ENCODE measurements at regions not wholly inside any gene's neighbourhood (a gene's known extent, or its start where the extent isn't known, plus 50 kb on each side); places are given as distances from the start of the nearest gene placed in this dataset.

DNA sequence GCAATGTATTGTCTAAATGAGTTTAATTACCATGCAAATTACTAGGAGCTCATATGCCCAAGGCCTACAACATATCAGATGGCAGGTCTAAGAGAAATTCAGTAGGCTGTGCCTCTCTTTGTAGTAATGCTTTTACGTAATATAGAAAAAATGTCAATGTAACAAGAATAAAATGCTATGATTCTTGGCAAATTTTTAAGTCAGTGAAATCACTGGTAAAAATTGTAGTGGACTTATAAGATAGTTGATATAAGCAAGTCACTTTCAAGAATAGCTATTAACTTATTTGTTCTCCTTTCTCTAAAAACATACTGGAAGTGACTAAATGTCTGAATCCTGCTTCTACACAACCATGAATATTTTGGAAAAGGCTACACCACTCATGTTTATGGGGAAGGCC lies 707.8 kb downstream of the TUSC7 start:
- no peak for DNase-seq

DNA sequence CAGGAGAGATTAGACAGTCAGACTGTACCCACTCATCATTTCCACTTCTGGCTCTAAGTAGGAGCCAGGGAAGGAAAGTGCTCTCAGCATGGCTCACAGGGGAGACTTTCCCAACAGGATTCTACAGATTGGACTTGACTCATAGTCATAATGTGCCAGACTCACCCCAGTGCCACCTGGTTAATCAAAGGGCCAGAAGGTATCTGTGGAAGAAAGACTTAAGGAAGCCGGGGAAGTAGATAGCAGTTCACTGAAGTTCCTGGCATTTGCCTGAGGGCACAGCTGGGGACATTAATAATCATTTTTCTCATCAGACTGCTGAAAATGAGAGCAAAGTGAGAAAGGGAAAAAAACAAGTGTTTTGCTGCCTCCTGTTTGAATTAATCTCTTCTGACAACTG lies 717.5 kb downstream of the TUSC7 start:
- no peak for DNase-seq

DNA sequence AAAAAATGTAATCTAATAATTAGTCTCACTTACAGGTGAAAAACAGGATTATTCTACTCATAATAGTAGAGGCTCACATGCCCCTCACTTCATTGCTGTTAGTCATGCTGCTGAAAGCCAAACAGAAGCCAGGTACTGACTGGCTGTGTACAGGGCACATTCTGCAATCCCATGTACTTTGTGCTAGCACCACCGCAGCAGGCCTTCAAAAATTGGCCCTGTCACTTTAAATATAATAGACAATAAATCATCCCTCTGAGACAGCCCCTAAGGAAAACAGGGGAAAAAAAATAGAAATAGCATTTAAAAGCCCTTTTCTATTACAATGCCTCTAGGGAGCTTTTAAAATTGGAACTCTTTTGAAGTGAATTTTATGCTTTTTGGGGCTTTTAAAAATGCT lies 723.8 kb downstream of the TUSC7 start:
- no peak for DNase-seq

DNA sequence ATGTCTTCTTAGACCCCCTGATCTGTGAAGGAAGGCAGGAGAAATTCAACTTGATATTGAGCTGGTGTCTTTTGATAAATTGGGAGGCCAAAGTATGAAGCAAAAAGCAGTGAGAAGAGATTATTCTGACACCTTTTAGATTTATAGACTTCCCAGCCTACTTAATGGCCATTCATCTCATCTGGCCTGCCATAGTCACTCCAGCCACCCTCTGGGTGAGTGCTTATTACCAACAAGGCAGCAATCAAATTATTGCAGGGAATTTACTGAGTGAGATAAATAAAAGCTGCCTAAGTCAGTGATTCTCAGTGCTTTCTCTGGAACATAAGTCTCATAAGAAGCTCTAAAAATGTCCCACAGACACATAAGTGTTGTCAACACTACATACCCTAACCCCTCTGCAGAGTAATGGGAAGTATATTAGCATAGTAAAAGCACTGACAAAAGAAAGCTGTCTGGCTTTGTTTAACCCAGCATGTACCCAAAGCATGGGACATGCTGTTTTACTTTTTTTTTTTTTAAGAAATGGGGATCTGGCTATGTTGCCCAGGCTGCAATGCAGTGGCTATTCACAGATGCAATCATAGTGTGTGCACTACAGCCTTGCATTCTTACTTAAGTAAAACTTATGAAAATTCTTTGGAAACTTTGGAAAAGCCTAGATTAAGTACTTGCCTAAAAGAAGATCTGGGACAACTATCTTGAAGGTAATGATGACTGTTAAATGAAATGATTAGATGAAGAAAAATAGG lies 725.3 kb downstream of the TUSC7 start:
- no peak for DNase-seq

DNA sequence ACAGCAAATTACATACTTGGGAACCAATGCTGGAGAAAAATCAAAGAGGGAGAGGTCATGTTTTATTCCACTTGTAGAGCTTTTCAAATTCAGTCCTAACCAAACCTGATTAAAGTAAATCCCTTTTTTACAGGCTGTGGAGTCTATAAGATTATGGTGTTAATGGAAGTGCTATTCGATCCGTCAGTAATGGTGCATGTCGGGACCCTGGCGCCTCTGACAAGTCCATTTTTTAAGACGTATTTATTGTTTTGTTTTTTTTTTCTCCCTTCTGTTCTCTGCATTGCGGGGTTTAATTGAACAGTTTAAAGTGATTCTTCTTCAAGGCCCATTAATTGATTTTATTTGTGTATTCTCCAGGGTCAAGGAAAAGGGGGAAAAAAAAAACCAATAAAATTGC lies 725.9 kb downstream of the TUSC7 start:
- DNase-seq, result no peak

DNA sequence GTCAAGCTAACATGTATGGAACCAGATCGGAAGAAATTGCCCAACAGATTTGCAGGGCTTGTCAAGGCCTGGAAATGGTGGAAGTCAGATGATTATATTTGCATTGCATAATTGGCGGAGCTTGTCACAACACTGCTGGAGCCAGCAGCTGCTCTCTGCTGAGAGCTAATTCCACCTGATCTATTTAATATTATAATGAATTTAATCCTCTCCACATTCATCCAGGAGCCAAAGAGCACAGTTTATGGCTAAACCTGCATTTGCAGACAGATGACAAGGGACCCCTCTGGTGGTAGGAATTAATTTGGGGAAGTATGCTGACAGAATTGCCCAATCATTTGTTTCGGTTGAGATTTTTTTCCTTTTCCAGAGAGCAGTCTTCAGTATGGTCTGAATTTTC lies 730.2 kb downstream of the TUSC7 start:
- DNase-seq, result no peak

DNA sequence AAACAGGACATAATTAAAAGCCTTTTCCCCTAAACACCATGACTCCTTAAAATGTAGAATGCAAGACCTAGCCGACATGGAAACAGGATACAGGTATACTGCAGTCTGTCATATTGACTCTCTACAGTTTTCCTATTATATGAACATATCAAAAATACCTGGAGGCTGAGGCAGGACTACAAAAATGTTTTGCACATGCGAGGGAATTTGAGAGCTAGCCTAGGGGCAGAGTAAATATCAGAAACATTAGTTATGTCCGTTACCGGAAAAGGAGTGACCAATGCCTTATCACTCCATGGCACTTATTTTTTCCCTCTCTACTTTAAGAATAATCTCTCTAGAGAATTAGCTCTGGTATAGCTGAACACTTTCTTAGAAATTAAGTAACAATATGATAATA lies 732.3 kb downstream of the TUSC7 start:
- no peak for DNase-seq

DNA sequence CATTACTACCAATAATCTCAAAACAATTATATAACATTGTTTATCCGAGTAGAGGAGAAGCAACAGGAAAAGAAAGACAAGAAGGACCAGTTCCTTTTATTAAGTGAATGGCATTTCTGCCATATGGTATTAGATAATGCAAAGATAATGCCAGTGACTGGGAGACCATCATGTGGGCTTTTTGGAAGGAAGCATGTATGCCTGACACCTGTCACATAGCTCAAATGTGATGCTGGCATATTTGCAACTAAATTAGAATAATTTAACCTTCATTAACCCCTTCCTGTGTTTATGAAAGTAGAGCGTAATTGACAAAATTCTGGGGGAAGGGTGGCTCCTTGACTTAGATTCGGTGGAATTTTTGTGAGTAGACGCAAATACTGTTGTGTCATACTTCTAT lies 733.0 kb downstream of the TUSC7 start:
- no peak for DNase-seq

DNA sequence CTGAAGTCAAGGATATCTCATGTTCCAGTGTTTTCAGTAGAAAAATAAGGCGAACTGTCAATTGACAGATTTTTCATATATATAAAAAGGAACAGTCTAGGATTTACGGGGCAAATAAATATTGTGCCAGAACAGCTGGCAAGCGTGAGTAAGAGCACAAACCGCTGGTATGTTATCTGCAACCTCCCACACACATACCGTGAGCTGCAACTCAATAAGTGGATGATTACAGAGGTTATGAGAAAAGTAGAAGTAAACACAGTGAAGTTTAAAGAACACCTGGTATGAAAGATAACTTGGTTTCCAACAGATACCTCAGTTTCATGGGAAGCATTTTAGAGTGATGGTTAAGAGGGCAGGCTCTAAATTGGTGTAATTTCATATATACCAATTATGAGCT lies 733.4 kb downstream of the TUSC7 start:
- DNase-seq, result no peak

DNA sequence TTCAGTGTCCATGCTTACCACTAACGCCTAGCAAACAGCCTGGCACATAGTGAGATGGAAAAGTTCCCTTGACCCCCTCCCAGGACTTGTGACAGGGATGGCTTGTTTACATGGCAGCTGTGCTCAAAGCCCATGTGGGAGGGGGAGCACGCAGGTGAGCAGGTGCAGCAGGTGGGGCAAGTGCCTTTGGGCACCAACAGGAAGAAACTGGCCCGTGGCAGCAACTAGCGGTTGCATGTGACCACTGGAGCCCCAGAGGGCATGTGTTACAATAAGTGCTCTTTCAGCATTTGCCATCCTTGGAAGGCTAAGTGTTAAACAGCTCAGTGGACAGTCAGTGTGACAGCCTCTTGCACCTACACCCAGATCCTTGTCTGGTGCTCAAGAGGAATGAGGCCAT lies 734.6 kb downstream of the TUSC7 start:
- no peak for DNase-seq

DNA sequence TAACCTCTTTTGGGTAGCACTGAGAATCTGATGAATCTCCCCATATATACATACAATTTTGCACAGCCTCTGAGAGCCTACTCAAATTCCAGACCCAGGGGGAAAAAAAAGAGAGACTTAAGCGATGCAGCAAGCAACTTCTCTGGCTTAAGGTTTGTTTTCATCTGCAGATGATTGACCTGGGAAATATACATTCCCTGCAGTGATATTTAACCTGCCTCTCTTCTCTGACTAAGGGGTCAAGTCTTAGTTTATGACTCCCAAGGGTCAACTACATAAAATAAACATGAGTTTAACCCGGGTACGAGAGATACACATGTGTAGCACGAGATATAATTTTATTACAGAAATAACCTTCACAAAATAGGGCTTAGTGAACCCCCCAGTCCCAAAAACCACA lies 737.8 kb downstream of the TUSC7 start:
- DNase-seq, result no peak

DNA sequence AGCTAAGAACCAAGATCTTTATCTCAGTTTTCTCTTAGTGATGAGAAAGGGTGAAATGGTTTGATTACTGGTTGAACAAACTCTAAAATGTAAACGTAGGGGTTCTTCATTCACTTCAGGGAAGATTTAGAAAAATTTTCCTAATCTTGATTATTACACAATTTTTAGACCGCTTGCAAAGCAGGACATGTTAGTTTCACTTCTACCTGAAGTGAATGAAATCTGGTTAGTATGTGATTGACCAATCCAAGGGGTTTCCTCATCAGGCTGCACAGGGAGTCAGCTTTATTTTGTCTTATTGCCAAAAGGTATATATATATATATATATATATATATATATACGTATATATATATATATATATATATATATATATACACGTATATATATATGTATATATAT lies 740.4 kb downstream of the TUSC7 start:
- DNase-seq, result no peak

DNA sequence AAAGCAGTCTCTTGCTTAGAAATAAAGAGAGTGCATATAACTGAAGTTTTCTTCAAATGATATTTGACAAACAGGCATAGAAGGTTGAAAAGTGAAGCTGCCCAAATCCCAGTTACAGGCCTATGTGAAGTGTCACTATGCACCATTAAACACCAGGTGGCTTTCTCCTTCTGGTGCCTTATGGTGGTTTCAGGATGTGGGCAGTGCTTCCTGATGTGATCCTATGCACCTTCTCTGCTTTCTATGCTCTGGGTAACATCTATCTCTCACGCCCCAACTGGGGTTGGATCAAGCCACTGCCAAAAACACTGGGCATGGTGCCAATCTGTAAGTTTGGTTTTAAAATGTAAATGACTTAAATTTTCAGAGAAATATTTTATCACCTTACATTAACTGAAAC lies 744.7 kb downstream of the TUSC7 start:
- no peak for DNase-seq

DNA sequence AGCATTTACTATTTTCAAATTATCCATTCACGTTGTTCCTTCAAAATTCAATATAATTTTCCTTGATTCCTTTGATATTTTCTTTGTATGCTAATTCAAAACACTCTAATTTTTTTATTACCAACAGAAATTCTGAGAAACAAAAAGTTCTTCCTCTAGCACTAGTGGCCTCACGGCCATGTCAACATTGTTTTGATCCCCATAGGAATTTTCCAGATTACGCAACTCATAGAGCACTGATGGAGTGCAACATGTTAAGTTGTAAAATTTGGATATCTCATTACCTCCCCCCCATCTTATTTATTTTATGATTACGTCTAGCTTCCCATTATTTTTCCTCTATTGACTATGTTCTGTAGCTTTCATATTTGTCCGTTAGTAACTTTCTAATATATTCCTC lies 745.3 kb downstream of the TUSC7 start:
- no peak for DNase-seq

DNA sequence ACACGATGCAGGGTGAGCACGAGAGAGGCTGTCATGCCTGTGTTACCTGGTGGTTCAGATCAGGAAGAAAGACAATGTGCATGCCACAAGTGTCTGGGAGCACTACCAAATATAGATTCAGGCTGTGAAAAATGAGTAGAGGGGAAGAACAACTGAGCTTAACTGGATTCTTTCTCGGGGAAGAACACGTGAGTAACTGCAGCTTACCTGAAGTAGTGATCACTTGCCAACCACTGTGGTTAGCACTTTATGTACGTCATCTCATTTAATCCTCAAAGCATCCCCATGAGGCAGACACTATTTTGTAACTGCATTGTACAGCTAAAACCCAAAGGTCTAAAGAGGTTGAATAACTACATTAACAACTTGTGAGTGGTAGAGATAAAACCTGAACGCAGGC lies 746.2 kb downstream of the TUSC7 start:
- DNase-seq, result no peak

DNA sequence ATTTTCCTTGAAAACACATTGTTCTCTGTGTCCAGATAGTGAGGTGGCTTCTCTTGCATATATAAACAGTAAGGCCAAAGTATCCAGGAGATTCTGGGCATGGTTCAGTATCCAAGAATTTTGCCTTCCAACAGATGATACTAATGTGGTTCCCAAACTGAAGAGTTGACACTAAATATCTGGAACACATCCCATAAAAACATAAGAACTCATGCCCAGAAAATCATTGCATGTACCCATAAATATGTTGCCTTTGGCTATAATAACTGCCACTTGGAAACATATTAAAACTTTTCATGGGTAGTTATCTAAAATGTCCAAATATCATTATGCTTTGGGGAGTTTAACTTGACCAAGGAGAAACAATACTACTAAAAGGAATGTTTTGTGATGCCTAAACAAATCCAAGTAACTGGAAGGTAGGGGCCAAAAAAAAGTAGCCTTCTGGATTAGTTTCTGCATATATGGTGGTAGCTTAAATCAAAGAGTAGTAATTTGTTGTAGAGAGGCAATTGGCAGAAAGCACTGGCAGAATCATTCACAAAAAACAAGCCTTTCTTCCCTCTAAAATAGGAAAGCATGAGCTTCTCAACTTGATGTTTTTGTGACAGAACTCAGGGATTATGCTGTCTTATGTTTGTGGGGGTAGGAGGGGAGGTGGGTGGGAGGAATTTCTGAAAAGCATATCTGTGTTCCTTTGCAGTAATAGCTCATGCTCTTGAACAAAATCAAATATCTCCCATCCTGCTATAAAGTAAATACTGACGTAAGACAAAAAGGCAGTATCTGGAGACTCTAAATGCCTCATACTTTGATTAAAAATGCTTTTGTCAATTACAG lies 753.9 kb downstream of the TUSC7 start:
- no peak for DNase-seq

DNA sequence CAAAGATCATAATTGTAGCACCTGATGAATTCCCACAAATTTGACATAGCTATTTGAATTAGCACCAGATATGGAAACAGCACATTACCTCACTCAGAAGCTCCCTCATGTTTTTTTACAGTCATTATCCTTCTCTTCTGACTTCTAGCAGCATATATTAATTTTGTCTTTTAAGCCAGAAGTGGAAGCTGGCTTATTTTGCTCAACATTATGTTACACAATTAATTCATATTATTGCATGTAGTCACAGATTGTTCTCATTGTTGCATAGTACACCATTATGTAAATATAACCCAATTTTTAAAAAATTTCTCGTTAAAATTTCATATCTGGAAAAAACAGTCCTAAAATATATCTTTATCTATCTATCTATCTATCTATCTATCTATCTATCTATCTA lies 762.3 kb downstream of the TUSC7 start:
- DNase-seq, result no peak

DNA sequence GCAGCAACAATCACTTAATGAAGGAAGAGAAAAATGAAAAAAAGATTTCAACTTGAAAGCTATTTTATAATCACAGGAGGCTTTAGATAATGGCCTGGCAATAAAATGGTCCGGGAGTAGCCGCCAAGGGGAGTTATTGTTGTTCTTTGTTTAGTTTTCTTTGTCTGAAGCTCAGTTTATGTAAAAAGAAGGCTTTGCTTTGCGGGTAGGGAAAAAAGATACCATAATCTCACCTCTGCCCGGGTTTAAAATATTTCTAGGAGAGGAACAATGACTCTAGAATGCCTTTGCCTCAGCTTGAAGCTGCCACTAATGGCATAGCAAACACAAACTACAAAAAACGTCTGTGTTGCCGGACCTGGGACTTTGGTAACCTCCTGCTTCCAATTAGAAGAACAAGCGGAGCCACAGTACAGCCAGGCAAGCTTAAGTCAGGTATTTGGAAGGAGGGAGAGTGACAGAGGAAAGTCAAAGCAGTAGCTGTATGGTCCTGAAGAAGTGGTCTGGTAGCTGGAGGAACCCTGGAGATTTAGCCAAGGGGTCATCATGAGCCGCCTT lies 764.5 kb downstream of the TUSC7 start:
- no peak for DNase-seq

DNA sequence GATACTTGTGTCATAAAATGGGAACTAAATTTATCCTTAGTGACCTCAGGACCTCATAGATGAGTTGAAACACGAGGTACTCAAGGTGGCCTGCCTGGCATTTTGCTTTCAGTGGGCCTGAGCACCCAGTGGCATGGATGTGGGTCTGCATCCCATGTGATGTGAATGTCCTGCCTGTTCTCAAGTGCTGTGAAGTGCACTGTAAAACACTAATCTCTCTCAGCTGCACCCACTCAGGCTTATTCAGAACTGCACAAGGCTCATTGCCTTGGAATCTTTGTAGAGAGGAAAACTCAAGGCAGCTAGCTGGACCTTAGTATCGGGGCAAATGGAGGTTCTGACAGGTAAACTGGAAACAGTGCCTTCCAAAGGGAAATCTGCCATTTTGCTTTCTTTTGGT lies 767.0 kb downstream of the TUSC7 start:
- DNase-seq, result no peak

DNA sequence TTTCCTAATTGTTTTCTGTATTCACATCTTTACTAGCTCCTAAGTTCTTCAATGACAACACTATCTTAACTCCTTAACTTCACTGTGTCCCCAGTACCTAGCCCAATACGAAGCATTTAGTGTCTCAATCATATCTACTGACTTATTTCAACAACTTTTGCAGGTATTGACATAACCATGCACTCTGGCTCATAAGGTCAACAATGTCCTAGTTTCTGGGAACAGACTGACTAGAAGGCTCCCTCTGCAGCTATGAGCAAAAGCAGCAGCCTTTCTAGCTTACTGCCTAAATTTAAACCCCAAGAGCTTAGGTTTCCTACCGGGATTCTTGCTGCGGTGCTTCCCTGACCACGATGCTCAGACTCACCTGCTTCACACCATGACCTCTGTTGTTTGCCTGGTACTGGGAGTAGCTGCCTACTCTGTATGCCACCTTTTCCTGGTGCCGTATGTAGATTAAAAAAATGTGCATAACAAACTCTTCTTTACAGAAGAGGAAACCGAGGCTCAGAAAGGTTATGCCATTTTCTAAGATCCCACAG lies 767.7 kb downstream of the TUSC7 start:
- DNase-seq, result no peak

DNA sequence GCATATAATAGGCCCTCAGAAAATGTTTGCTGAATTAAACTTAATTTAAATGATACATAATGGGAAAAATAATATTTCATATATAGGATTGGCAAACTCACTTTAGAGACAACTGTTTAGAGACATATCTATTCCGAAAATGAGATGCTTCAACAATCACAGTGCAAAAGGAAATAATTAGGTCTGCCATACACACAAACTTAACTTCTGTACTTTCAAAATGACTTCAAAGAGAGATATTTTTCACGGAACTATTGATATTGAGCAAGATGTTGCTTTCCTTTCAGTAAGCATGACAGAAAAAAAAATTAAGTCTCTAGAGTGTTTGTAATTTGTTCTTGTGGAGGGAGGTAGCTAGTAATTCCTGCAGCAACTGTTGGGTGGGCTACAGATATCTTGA lies 769.5 kb downstream of the TUSC7 start:
- DNase-seq, result no peak

DNA sequence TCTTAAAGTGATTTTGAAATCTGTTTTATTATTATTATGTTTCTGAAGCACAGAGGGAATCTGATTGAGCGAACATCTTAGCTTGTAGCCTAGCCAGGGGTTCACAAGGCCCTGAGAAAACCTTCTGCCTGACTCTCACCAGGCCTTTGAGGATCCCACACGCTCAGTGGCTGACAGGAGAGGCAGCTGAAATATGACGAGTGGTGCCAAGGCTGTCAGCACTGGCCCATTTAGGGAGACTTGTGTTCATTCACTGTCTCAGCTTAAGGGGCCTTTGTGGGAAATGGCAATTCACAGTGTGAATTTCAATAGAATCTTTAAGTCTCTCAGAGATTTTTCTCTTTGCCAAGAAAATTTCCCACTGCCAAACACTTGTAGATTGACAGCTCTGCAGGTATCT lies 770.9 kb downstream of the TUSC7 start:
- no peak for DNase-seq

DNA sequence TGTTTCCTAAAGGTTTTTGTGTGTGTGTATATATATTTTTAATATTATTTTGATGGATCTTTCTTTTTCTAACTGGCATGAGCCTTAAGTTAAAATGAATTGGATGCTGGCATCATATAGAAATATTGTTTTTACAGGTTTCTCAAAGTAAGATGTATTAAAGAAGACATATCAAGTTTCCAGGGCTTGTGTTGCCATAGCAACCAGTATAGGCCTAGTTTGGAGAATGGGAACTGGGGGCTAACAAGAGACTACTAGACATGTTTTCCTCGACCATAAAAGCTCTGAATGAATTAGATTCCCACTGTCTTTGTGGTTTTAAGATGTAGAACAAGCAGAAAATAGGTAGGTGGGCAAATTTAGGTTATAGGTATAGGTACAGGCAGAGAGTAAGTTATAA lies 771.4 kb downstream of the TUSC7 start:
- no peak for DNase-seq

DNA sequence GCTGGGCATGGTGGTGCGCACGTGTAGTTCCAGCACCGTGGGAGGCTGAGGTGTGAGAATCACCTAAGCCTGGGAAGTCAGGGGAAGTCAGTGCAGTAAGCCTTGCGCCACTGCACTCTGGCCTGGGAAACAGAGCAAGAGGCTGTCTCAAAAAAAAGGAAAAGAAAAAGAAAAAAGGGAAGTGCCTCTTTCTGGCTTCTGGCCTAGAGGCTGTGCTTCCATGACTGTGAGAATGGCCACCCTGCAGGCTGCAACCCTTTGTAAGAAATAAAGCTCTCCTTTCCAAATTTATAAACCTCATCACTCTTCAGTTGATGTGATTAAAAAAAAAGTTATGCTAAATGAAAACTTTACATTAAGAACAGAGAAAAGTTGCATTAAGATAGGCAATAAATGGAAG lies 774.3 kb downstream of the TUSC7 start:
- DNase-seq, result no peak

Data from stimulated activated CD4-positive, alpha-beta T cell treated with anti-CD3 and anti-CD28 coated beads, Interleukin-4, amount 100 ng/mL, for 4 hours (primary cell).